ENCODE measurements at regions not wholly inside any gene's neighbourhood (a gene's known extent, or its start where the extent isn't known, plus 50 kb on each side); places are given as distances from the start of the nearest gene placed in this dataset.
"Not testable (repeated sequence)": the region's sequence is repeated elsewhere in the genome, so short reads cannot be mapped to it uniquely, and the experiment has no call there.

- Histone ChIP-seq H3K4me3 (no peak overlapping the region), H3K27ac (no peak overlapping the region), H3K9me3 (no peaks in the 10 kb centered on the region), H3K4me1 (no peaks in the 10 kb centered on the region), H3K36me3 (no peaks in the 10 kb centered on the region), H3K27me3 (no peaks in the 10 kb centered on the region)
- no peak for TF ChIP-seq CTCF (IDR thresholded peaks at IDR 0.05)
- intact Hi-C loops (cut with DNase I): no loop called here
- no peak for DNase-seq (ENCODE audit: extremely low spot score in 2 of 2)
Observed at GRCh38 chr2:228927028-228928010, 343.8 kb downstream of the PID1 start.

- H3K9me3 ChIP-seq: no peaks in the 10 kb centered on the region
- TF ChIP-seq CTCF (IDR thresholded peaks at IDR 0.05) (no peak), POLR2A (IDR thresholded peaks at IDR 0.05) (no peak), POLR2AphosphoS5 (IDR thresholded peaks at IDR 0.05; ENCODE audit: insufficient read depth in 1 of 2, low read depth in 1 of 2) (no peak)
Observed at GRCh38 chr2:228919808-228920207, 351.3 kb downstream of the PID1 start.

GRCh38 chr2:228917220-228917619, 353.9 kb downstream of the PID1 start:
- H3K9me3 ChIP-seq: no peaks in the 10 kb centered on the region
- no peaks in the 10 kb centered on the region for H3K4me1 ChIP-seq
- H3K4me3 ChIP-seq: no peak overlapping the region
- no peak for DNase-seq (ENCODE audit: extremely low spot score in 2 of 2)
- H3K36me3 ChIP-seq: no peaks in the 10 kb centered on the region
- intact Hi-C loops (cut with DNase I): no loop called here
- no peaks in the 10 kb centered on the region for H3K27me3 ChIP-seq
- no peak overlapping the region for H3K27ac ChIP-seq
- no peak for TF ChIP-seq CTCF (IDR thresholded peaks at IDR 0.05)
- TF ChIP-seq POLR2A (IDR thresholded peaks at IDR 0.05): no peak

More at GRCh38 chr2:228919808-228920207, 351.3 kb downstream of the PID1 start:
- no peaks in the 10 kb centered on the region for H3K4me1 ChIP-seq
- DNase-seq (ENCODE audit: extremely low spot score in 2 of 2): no peak
- intact Hi-C loops (cut with DNase I): no loop called here
- no peaks in the 10 kb centered on the region for H3K36me3 ChIP-seq
- no peak overlapping the region for H3K4me3 ChIP-seq
- H3K27ac ChIP-seq: no peak overlapping the region
- no peaks in the 10 kb centered on the region for H3K27me3 ChIP-seq

- H3K27ac ChIP-seq: no peak overlapping the region
- H3K27me3 ChIP-seq: no peaks in the 10 kb centered on the region
- H3K36me3 ChIP-seq: no peaks in the 10 kb centered on the region
- TF ChIP-seq POLR2AphosphoS5 (IDR thresholded peaks at IDR 0.05; ENCODE audit: insufficient read depth in 1 of 2, low read depth in 1 of 2) (no peak), CTCF (IDR thresholded peaks at IDR 0.05) (no peak), POLR2A (IDR thresholded peaks at IDR 0.05) (no peak)
- no peak overlapping the region for H3K4me3 ChIP-seq
- DNase-seq (ENCODE audit: extremely low spot score in 2 of 2): no peak
- H3K4me1 ChIP-seq: no peaks in the 10 kb centered on the region
- intact Hi-C loops (cut with DNase I): no loop called here
- no peaks in the 10 kb centered on the region for H3K9me3 ChIP-seq
Observed at GRCh38 chr2:228916416-228917090, 354.5 kb downstream of the PID1 start.

- Histone ChIP-seq H3K4me3 (no peak overlapping the region), H3K4me1 (no peaks in the 10 kb centered on the region), H3K27ac (no peak overlapping the region), H3K27me3 (no peaks in the 10 kb centered on the region), H3K9me3 (no peaks in the 10 kb centered on the region), H3K36me3 (no peaks in the 10 kb centered on the region)
- intact Hi-C loops (cut with DNase I): no loop called here
- no peak for DNase-seq (ENCODE audit: extremely low spot score in 2 of 2)
- no peak for TF ChIP-seq POLR2A (IDR thresholded peaks at IDR 0.05)
Observed at GRCh38 chr2:228913176-228913575, 357.9 kb downstream of the PID1 start.

GRCh38 chr2:228910872-228911271, 360.2 kb downstream of the PID1 start:
- H3K36me3 ChIP-seq; H3K27me3 ChIP-seq; H3K4me3 ChIP-seq; intact Hi-C loops (cut with DNase I); DNase-seq (ENCODE audit: extremely low spot score in 2 of 2); H3K9me3 ChIP-seq; H3K27ac ChIP-seq; H3K4me1 ChIP-seq: not testable (repeated sequence)

Measured in vagina (tissue), 2 donors.